Stimulated activated naive B cell treated with anti-CD40 and anti-IgM and Interleukin-4, amounts not matched to agents 10 μg/mL and 1 μg/mL and 100 μg/mL, for 72 hours (primary cell): ENCODE measurements at regions not wholly inside any gene's neighbourhood (a gene's known extent, or its start where the extent isn't known, plus 50 kb on each side); places are given as distances from the start of the nearest gene placed in this dataset.

Experiments used
- ATAC-seq, 2 donors: fragments of 150-1000 bp; cut with Tn5 transposase; replicated peaks; 2 replicates each; pipeline ENCODE4 v1.10.0; 2021; ENCODE audit warnings: moderate library complexity in 1 of 2
- DNase-seq: peaks from one replicate; pipeline ENCODE4 v3.0.0; 2021
- H3K27ac Mint-ChIP-seq: one replicate; pipeline ENCODE4 v1.8.0; 2022; ENCODE audit warnings: mild to moderate bottlenecking, mixed read lengths
- H3K27me3 Mint-ChIP-seq, 2 donors: one replicate each; pipeline ENCODE4 v1.8.0; 2022; ENCODE audit warnings: mixed read lengths in 2 of 2
- H3K36me3 Mint-ChIP-seq, 2 donors: one replicate each; pipeline ENCODE4 v1.8.0; 2022; ENCODE audit warnings: mixed read lengths in 2 of 2, mild to moderate bottlenecking in 1 of 2
- H3K4me1 Mint-ChIP-seq, 2 donors: one replicate each; pipeline ENCODE4 v1.8.0; 2022; ENCODE audit warnings: mixed read lengths in 2 of 2, mild to moderate bottlenecking in 1 of 2
- H3K4me3 Mint-ChIP-seq, 2 donors: one replicate each; pipeline ENCODE4 v1.8.0; 2022; ENCODE audit warnings: mild to moderate bottlenecking in 2 of 2, mixed read lengths in 2 of 2, moderate library complexity in 1 of 2
- H3K9me3 Mint-ChIP-seq, 2 donors: one replicate each; pipeline ENCODE4 v1.8.0; 2022; ENCODE audit warnings: mixed read lengths in 2 of 2, mild to moderate bottlenecking in 1 of 2

DNA sequence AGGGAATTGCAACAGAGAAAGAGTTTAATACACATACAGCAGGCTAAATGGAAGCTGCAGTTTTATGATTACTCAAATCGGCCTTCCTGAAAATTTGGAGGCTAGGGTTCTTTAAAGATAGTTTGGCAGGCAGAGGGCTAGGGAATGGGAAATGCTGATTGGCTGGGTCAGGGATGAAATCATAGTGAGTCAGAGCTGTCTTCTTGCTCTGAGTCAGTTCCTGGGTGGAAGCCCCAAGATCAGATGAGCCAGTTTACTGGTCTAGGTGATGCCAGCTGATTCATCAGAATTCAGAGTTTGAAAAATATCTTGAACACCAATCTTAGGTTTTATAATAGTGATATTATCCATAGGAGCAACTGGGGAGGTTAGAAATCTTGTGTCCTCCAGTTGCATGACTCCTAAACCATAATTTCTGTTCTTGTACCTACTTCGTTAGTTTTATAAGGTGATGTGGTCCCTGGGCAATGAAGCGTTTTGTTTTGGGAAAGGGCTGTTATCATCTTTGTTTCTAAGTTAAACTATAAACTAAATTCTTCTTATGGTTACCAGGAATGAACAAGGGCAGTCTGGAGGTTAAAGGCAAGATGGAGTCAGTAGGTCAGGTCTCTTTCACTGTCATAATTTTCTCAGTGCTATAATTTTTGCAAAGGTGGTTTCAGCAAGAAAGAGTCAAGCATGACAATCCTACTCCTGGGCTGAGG is 257.8 kb upstream of the CCDC196 start:
- no peak for DNase-seq
- peak in 1 of 2 donors; percentile 63 for ATAC-seq
- Mint-ChIP-seq H3K4me1 (peaks cover 12 to 18% of the 10 kb centered on the region in 2 donors), H3K27me3 (peaks cover 18 to 30% of the 10 kb centered on the region in 2 donors), H3K36me3 (peaks cover 0 to 3% of the 10 kb centered on the region in 2 donors), H3K4me3 (no peak overlapping the region), H3K27ac (no peak overlapping the region), H3K9me3 (peaks cover 0 to 3% of the 10 kb centered on the region in 2 donors)

DNA sequence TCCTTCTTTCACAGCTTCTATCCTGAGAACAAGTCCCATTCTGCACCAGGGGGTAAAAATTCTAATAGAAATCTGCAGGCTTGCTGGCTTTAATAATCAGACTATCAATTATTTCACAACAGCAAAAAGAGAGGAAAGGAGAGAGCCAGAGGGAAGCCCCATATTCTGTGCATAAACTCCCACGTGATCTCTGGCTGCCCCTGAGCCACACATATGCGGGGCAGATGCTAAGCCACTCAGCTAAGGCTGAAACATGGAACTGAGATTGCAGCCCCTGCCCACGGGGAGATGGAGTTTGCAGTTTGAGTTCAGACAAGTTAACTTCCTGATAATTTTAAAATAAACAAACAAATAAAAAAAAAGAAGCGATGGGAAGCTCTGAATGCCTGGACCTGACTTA is 254.4 kb upstream of the CCDC196 start:
- ATAC-seq (peak; percentile 93 to 94), DNase-seq (peak; percentile 12)
- Mint-ChIP-seq H3K4me3 (peak overlapping the region in 1 of 2 donors; percentile 37), H3K27me3 (peaks cover 18 to 30% of the 10 kb centered on the region in 2 donors), H3K27ac (no peak overlapping the region), H3K36me3 (peaks cover 0 to 3% of the 10 kb centered on the region in 2 donors), H3K9me3 (peaks cover 0 to 3% of the 10 kb centered on the region in 2 donors), H3K4me1 (peaks cover 12 to 18% of the 10 kb centered on the region in 2 donors)

DNA sequence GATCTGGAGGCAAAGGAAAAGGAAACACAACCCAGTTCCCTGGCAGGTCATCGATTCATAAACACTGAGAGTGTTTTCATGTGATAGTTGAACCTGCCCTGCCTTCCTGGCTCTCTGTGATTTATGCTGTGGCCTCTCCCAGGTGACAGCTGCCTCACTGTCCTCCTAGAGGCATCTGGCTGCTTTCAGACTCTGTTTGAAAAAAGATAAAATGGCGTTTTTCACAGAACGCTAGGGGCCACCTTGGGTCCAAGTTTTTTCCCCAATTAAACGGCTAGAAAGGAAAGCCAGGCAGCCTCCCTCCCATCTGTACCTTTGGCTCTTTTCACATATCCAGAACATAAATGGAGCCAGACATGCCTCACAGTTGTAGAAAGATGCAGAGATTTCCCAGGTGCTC is 252.6 kb upstream of the CCDC196 start:
- peaks cover 24 to 35% of the 10 kb centered on the region in 2 donors for H3K27me3 Mint-ChIP-seq
- DNase-seq (no peak), ATAC-seq (no peak)
- peaks cover 12 to 18% of the 10 kb centered on the region in 2 donors for H3K4me1 Mint-ChIP-seq
- no peaks in the 10 kb centered on the region for H3K36me3 Mint-ChIP-seq
- H3K9me3 Mint-ChIP-seq = no peaks in the 10 kb centered on the region
- no peak overlapping the region for H3K4me3 Mint-ChIP-seq
- H3K27ac Mint-ChIP-seq = no peak overlapping the region

DNA sequence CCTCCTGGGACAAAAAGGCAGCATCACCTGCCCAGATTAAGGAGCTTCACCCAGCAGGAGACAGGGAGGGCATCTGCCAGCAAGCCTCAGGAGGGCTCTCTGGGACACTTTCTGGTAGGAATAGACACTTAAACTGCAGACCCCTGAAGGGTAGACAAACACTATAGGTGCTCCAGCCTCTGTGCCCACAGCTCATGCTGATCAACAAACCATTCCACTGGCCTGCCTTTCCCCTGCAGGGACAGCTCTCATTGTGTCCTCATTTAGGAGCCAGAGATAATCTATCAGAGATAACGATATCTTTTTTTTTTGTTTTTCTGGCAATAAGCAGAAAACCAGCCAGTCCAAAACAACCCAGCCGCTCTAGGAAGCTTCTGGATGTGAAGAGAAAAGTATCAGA is 251.8 kb upstream of the CCDC196 start:
- H3K27me3 Mint-ChIP-seq = peaks cover 24 to 35% of the 10 kb centered on the region in 2 donors
- H3K27ac Mint-ChIP-seq = no peak overlapping the region
- no peak for DNase-seq
- peaks cover 12 to 18% of the 10 kb centered on the region in 2 donors for H3K4me1 Mint-ChIP-seq
- no peaks in the 10 kb centered on the region for H3K36me3 Mint-ChIP-seq
- H3K9me3 Mint-ChIP-seq = no peaks in the 10 kb centered on the region
- no peak for ATAC-seq
- H3K4me3 Mint-ChIP-seq = no peak overlapping the region

DNA sequence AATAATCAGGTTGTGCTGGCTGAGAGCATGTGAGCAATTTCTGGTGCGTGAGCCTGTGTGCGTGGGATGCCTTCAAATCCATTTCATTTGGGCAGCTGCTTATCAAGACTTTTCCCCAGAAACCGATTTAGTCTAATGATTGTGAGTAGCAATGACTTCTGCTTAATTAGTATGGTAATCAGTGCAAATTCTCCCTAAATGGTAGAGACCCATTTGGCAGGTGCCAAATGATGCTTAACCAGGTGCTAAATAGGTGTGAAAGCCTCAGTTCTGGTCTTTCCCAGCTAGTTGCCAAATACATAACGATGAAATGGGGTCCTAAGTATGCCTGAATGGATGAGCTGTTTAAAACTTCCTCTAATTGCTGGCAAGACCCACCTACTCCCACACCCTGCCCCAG is 248.4 kb upstream of the CCDC196 start:
- ATAC-seq (no peak), DNase-seq (no peak)
- no peak overlapping the region for H3K27ac Mint-ChIP-seq
- H3K9me3 Mint-ChIP-seq = no peaks in the 10 kb centered on the region
- no peak overlapping the region for H3K4me3 Mint-ChIP-seq
- no peaks in the 10 kb centered on the region for H3K36me3 Mint-ChIP-seq
- H3K4me1 Mint-ChIP-seq = peaks cover 1 to 3% of the 10 kb centered on the region in 2 donors
- peaks cover 5 to 13% of the 10 kb centered on the region in 2 donors for H3K27me3 Mint-ChIP-seq

DNA sequence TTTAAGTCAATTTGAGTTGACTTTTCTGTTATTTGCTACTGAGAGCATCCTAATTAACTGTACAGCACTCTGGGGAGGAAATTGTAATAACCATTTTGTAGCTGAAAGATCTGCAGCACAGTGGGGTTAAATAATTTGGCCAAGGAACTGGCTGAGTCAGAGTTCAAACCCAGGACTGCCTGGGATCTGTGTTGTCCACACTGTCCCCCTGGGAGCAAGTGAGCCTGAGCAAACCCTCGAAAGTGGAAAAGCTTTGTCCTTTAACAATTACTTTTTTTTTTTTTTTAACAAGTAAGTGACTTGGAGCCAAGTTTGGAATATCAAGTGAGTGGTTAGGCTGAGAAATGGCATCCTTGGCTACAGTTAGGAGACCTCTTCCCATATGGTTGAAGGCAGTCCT is 247.2 kb upstream of the CCDC196 start:
- Mint-ChIP-seq H3K36me3 (no peaks in the 10 kb centered on the region), H3K4me1 (no peaks in the 10 kb centered on the region), H3K9me3 (no peaks in the 10 kb centered on the region), H3K27me3 (peaks cover 12 to 20% of the 10 kb centered on the region in 2 donors), H3K4me3 (no peak overlapping the region), H3K27ac (no peak overlapping the region)
- ATAC-seq = no peak
- no peak for DNase-seq

DNA sequence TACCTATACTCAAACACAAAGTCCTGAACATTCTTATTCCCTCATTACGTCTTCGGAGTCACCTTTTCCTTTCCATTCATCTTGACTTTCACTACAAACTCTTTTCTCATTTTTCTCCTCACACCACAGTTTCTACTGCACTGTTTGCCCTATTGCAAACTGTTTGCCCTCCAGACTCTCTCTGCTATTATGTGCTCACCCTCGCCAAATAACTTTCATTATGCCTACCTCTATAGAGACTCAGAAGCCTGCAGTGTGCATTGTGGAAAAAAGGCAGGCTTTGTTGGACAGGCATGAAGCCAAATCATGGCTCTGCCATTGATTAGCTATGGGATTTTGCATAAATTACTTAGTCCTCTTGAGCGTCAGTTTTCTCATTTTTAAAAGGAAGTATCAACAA is 246.6 kb upstream of the CCDC196 start:
- Mint-ChIP-seq H3K36me3 (no peaks in the 10 kb centered on the region), H3K4me3 (no peak overlapping the region), H3K9me3 (no peaks in the 10 kb centered on the region), H3K27ac (no peak overlapping the region), H3K27me3 (peaks cover 12 to 20% of the 10 kb centered on the region in 2 donors), H3K4me1 (no peaks in the 10 kb centered on the region)
- DNase-seq = no peak
- ATAC-seq = no peak

DNA sequence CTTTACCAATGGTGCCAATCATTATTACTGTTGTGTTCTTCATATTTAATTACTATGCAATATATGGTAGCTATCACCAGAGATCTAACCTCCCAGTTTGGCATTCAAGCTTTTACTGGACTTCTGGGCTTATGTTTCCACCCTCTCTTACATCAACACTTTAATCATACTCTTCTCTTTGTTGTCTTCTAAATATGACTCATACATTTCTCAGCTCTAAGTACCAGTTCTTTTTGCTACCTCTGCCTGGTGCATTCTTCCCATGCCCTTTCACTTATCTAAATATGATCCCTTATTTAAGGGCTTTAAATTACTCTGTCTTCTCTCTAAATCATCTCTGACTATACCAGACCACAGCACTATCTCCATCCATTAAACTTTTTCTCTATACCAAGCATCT is 246.1 kb upstream of the CCDC196 start:
- DNase-seq (no peak), ATAC-seq (no peak)
- H3K27ac Mint-ChIP-seq = no peak overlapping the region
- H3K4me1 Mint-ChIP-seq = no peaks in the 10 kb centered on the region
- H3K9me3 Mint-ChIP-seq = no peaks in the 10 kb centered on the region
- H3K27me3 Mint-ChIP-seq = peaks cover 12 to 20% of the 10 kb centered on the region in 2 donors
- H3K4me3 Mint-ChIP-seq = no peak overlapping the region
- H3K36me3 Mint-ChIP-seq = no peaks in the 10 kb centered on the region

DNA sequence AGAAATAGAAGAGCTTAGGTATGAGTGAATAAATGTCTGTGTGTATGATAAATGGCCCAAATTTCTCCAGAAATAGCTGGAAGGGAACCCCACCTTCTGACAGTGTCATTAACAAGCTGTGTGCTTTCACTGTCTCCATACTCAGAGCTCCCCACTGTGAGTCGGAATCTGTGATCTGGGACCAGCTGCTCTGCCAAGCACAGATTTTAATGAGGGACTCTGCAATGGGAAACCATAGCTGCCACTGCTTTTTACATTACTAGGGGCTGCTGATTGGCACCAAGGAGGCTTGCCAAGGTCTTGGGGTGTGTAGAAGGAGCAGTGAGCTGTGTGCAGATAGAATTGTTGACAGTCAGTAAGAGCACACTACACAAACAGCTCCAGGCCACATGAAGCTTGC is 244.2 kb upstream of the CCDC196 start:
- DNase-seq (no peak), ATAC-seq (no peak)
- Mint-ChIP-seq H3K27me3 (peaks cover 12 to 20% of the 10 kb centered on the region in 2 donors), H3K4me3 (no peak overlapping the region), H3K27ac (no peak overlapping the region), H3K9me3 (no peaks in the 10 kb centered on the region), H3K4me1 (no peaks in the 10 kb centered on the region), H3K36me3 (no peaks in the 10 kb centered on the region)

DNA sequence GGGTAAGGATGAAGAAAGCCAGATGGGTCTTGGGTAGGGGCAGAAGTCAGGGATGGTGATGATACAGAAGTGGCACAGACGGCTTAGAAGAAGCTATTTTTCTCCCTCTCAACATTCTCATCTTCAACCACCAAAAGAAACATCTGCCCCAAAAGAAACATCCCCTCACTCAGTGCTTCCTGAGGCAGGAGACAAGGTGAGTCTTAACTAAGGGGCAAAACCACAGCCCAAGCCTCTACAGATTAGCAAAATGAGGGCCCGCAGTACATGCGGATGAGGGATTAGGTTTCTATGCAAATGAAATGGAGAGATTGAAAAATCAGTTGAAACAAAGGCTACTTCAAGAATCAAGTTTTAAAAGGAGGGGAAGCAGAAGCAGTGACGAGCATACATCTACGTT is 241.3 kb upstream of the CCDC196 start:
- Mint-ChIP-seq H3K36me3 (no peaks in the 10 kb centered on the region), H3K4me3 (no peak overlapping the region), H3K4me1 (no peaks in the 10 kb centered on the region), H3K27me3 (peaks cover 8 to 10% of the 10 kb centered on the region in 2 donors), H3K27ac (no peak overlapping the region), H3K9me3 (no peaks in the 10 kb centered on the region)
- no peak for DNase-seq
- ATAC-seq = no peak

DNA sequence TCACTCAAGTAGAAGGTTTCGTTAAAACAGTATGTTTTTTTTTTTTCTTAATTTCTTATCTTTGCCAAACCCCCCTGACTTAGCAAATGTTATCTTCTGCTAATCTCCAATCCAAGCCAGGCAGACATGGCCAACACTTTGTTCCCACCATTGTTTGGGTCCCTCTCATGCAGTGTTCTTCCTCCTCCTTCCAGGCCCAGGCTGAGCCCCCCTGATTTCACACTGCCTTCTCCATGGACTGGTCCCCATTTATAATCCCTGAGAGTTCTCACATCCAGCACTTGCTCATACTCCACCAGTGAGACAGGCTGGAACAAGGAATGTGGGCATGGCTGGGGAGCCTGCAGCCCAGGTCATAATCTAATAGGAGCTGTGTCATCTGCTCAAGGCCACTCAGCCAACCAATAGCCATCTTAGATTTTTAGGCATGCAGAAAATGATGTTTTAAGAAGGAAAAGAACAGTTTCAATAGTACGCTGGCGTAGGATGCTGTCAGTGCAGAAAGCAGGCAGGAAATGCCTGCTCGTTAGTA is 238.4 kb upstream of the CCDC196 start:
- Mint-ChIP-seq H3K27me3 (peaks cover 8 to 15% of the 10 kb centered on the region in 2 donors), H3K27ac (no peak overlapping the region), H3K4me3 (no peak overlapping the region), H3K9me3 (no peaks in the 10 kb centered on the region), H3K4me1 (no peaks in the 10 kb centered on the region), H3K36me3 (no peaks in the 10 kb centered on the region)
- DNase-seq (no peak), ATAC-seq (no peak)

DNA sequence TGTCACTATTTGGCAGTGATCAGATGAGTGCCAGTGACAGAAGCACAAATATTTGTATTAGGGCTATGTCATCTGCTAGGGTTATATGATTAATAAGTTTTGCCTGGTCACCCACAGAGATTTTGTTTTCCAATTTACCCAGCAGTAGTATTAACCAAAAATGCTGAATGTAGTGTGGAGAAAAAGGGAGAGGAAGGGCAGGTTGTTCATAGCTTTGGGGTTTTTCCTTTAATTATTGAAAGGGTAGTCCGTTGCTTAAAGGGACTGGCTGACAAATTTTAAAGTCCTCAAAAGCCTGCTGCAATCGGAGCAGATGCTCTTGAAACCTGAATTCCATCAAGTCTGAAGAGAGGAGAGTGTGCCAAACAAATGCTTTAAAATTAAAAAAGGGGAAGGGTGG is 237.9 kb upstream of the CCDC196 start:
- DNase-seq (no peak), ATAC-seq (no peak)
- Mint-ChIP-seq H3K4me3 (no peak overlapping the region), H3K9me3 (no peaks in the 10 kb centered on the region), H3K27ac (no peak overlapping the region), H3K4me1 (no peaks in the 10 kb centered on the region), H3K36me3 (no peaks in the 10 kb centered on the region), H3K27me3 (peaks cover 5 to 12% of the 10 kb centered on the region in 2 donors)

DNA sequence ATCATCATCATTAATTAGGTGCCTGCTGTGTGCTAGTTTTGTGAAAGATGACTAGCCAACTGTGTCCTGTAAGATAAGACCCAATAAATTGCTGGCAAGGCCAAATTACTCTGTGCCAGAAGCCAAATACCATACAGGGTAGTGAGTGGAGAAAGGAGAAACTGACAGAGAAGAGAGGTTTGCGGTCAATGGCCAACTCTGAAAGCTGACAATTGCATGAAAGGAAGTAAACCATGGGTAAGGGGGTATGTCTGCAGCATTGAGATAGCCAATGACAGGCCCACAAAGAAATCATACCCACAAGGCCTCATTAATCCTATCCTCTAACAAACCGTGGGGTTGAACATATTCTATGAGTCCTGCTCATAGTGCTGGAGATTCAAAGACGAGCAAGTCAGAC is 236.6 kb upstream of the CCDC196 start:
- DNase-seq = no peak
- H3K27ac Mint-ChIP-seq = no peak overlapping the region
- peaks cover 0 to 8% of the 10 kb centered on the region in 2 donors for H3K27me3 Mint-ChIP-seq
- no peaks in the 10 kb centered on the region for H3K36me3 Mint-ChIP-seq
- no peaks in the 10 kb centered on the region for H3K4me1 Mint-ChIP-seq
- H3K4me3 Mint-ChIP-seq = no peak overlapping the region
- H3K9me3 Mint-ChIP-seq = no peaks in the 10 kb centered on the region
- ATAC-seq = no peak

DNA sequence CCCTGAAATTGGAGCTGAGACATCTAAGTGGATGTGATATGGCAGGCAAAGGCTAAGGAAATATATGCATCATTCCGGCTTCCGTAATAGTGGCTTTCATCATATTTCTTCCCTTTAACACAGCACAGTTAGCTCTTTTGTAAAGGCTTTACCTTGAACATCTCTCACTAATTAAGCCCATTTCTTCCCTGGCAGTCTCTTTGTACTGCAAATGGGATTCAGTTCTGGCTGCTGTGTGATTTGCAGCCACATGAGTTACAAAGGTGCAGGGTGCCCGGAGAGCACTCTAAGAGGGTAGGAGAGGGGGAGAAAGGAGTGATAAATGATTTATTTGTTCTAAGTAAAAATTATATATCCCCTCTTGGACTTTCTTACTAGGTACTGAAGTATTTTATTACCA is 232.1 kb upstream of the CCDC196 start:
- no peak overlapping the region for H3K4me3 Mint-ChIP-seq
- DNase-seq (no peak), ATAC-seq (no peak)
- no peaks in the 10 kb centered on the region for H3K4me1 Mint-ChIP-seq
- H3K9me3 Mint-ChIP-seq = peaks cover 0 to 2% of the 10 kb centered on the region in 2 donors
- H3K27me3 Mint-ChIP-seq = peaks cover 0 to 5% of the 10 kb centered on the region in 2 donors
- no peak overlapping the region for H3K27ac Mint-ChIP-seq
- H3K36me3 Mint-ChIP-seq = no peaks in the 10 kb centered on the region

DNA sequence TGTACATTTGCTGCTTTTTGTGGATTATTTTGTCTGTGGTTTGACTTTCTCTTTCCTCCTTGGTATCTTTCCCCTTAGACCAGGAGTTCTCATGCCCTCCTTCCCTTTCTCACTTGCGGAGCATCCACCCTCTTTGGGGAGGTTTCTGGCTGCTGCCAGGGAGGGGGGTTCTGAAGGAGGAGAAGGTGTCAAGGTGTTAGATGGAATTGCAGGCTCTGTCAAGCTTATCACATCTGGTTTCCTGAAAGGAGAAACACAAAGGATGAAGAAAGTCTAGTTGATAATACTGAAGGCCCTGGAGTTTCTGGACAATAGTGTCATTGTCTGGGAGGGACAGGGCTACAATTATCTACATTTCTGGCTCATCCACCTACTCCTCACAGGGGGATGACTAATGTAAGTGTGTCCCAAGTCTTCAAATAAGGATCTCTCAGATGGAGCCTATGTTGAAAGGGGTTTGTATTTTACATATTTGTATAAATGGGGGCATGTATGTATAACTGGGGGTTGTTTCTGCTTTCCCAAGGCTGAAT is 217.3 kb upstream of the CCDC196 start:
- no peak for ATAC-seq
- Mint-ChIP-seq H3K27ac (no peak overlapping the region), H3K4me1 (no peaks in the 10 kb centered on the region), H3K9me3 (no peaks in the 10 kb centered on the region), H3K36me3 (no peaks in the 10 kb centered on the region), H3K27me3 (peaks cover 0 to 8% of the 10 kb centered on the region in 2 donors), H3K4me3 (no peak overlapping the region)
- no peak for DNase-seq
